H1 (cell line): ENCODE measurements at regions not wholly inside any gene's neighbourhood (a gene's known extent, or its start where the extent isn't known, plus 50 kb on each side); places are given as distances from the start of the nearest gene placed in this dataset.

ENCODE experiments used
- CTCF ChIA-PET: fragments of 300-600 bp; sonication (Branson Sonifier 250); formaldehyde crosslinking; loops from one replicate; lab custom pipeline; 2021; ENCODE audit not compliant: partially characterized antibody; lab: Charles Lee
- POLR2A ChIA-PET: fragments of 300-600 bp; sonication (Branson Sonifier 250); formaldehyde crosslinking; loops from one replicate; lab custom pipeline; 2021; ENCODE audit warnings: inconsistent platforms; ENCODE audit not compliant: partially characterized antibody; lab: Charles Lee
- DNase-seq, 2 experiments: peaks; one replicate each; pipeline versions ENCODE4 v3.0.0 to v3.0.0-alpha.2; 2010 to 2022; ENCODE audit warnings: low spot score in 2 of 2, low read depth in 1 of 2, mixed read lengths in 1 of 2
- FAIRE-seq: peaks from 2 replicates; lab custom pipeline; 2011; peaks lifted over from hg19 to GRCh38; lab: Jason Lieb, UNC
- H2AFZ ChIP-seq: 2 replicates; pipeline ENCODE4 v1.8.1; 2012; ENCODE audit warnings: low read length, inconsistent platforms
- H2AK5ac ChIP-seq: 2 replicates; pipeline ENCODE4 v1.6.1; 2013; ENCODE audit warnings: low read depth, low read length
- H2BK120ac ChIP-seq: replicated peaks from 2 replicates; pipeline ENCODE3; 2013; ENCODE audit warnings: low read depth, low read length, inconsistent platforms
- H2BK12ac ChIP-seq: 2 replicates; pipeline ENCODE4 v1.6.1; 2013; ENCODE audit warnings: low read depth, low read length
- H2BK15ac ChIP-seq: 2 replicates; pipeline ENCODE4 v1.6.1; 2013; ENCODE audit warnings: low read length
- H2BK20ac ChIP-seq: 2 replicates; pipeline ENCODE4 v1.6.1; 2013; ENCODE audit warnings: low read length
- H2BK5ac ChIP-seq: 2 replicates; pipeline ENCODE4 v1.6.1; 2013; ENCODE audit warnings: low read depth, low read length
- H3K14ac ChIP-seq: 2 replicates; pipeline ENCODE4 v1.6.1; 2013; ENCODE audit warnings: inconsistent platforms; ENCODE audit not compliant: insufficient read length
- H3K18ac ChIP-seq: 2 replicates; pipeline ENCODE4 v1.6.1; 2013; ENCODE audit warnings: low read length; ENCODE audit errors: extremely low read depth
- H3K23ac ChIP-seq: 2 replicates; pipeline ENCODE4 v1.6.1; 2013; ENCODE audit warnings: inconsistent platforms; ENCODE audit not compliant: insufficient read length
- H3K23me2 ChIP-seq: 2 replicates; pipeline ENCODE4 v1.6.1; 2013; ENCODE audit warnings: low read depth, low read length
- H3K27ac ChIP-seq: 2 replicates; pipeline ENCODE4 v1.6.1; 2011; ENCODE audit warnings: low read depth, low read length, inconsistent platforms
- H3K27me3 ChIP-seq, 4 experiments: replicated peaks in 1 of 4; 1 replicate in 1 of 4; 2 replicates in 3 of 4; pipeline versions ENCODE4 v1.6.1 to v1.8.1; 2011 to 2013; ENCODE audit warnings: low read length in 3 of 4, mild to moderate bottlenecking in 3 of 4, inconsistent platforms in 2 of 4, mixed read lengths in 2 of 4, moderate library complexity in 1 of 4; ENCODE audit not compliant: control insufficient read depth in 3 of 4, insufficient read depth in 3 of 4; ENCODE audit errors: extremely low read depth in 1 of 4
- H3K36me3 ChIP-seq, 4 experiments: 2 replicates each; pipeline versions ENCODE4 v1.6.1 to v1.8.1; 2011 to 2013; ENCODE audit warnings: mild to moderate bottlenecking in 4 of 4, low read length in 3 of 4, moderate library complexity in 2 of 4, control low read depth in 1 of 4, inconsistent platforms in 1 of 4; ENCODE audit not compliant: insufficient read depth in 4 of 4, control insufficient read depth in 2 of 4
- H3K4ac ChIP-seq: replicated peaks from 2 replicates; pipeline ENCODE3; 2013; ENCODE audit warnings: low read length, low read depth, mixed read lengths, inconsistent platforms; ENCODE audit not compliant: insufficient read length
- H3K4me1 ChIP-seq, 4 experiments: replicated peaks in 1 of 4; 1 replicate in 1 of 4; 2 replicates in 3 of 4; pipeline versions ENCODE4 v1.6.1 to v1.8.1; 2011 to 2013; ENCODE audit warnings: low read length in 3 of 4, inconsistent platforms in 2 of 4, mixed read lengths in 1 of 4; ENCODE audit not compliant: insufficient read depth in 4 of 4, control insufficient read depth in 3 of 4
- H3K4me2 ChIP-seq, 2 experiments: 2 replicates each; pipeline versions ENCODE4 v1.6.1 to v1.8.1; 2011 to 2013; ENCODE audit warnings: low read depth in 2 of 2, low read length in 2 of 2, control low read depth in 1 of 2, inconsistent platforms in 1 of 2, mild to moderate bottlenecking in 1 of 2; ENCODE audit not compliant: insufficient read depth in 1 of 2
- H3K4me3 ChIP-seq, 4 experiments: fragments of 200-600, 300-600 bp in 1 of 4; sonication (generic), shearing (Covaris generic), sonication (Bioruptor Twin) in 1 of 4; 2 replicates each; pipeline versions ENCODE4 v1.5.1 to v1.8.1; 2011 to 2016; ENCODE audit warnings: low read length in 4 of 4, low read depth in 3 of 4, control low read depth in 2 of 4, inconsistent platforms in 2 of 4, mild to moderate bottlenecking in 2 of 4, mixed read lengths in 1 of 4, moderate library complexity in 1 of 4; ENCODE audit not compliant: insufficient read depth in 2 of 4; ENCODE audit errors: extremely low read depth in 1 of 4
- H3K56ac ChIP-seq: replicated peaks from 2 replicates; pipeline ENCODE3; 2013; ENCODE audit warnings: low read depth, mild to moderate bottlenecking, mixed read lengths, low read length, inconsistent platforms; ENCODE audit not compliant: insufficient read length
- H3K79me1 ChIP-seq: 2 replicates; pipeline ENCODE4 v1.6.1; 2013; ENCODE audit warnings: low read depth, low read length, control low read depth
- H3K79me2 ChIP-seq, 2 experiments: 2 replicates each; pipeline versions ENCODE4 v1.6.1 to v1.8.1; 2012 to 2013; ENCODE audit warnings: low read length in 2 of 2, mild to moderate bottlenecking in 2 of 2, inconsistent platforms in 1 of 2; ENCODE audit not compliant: insufficient read depth in 2 of 2, control insufficient read depth in 1 of 2
- H3K9ac ChIP-seq, 4 experiments: replicated peaks in 1 of 4; 1 replicate in 1 of 4; 2 replicates in 3 of 4; pipeline versions ENCODE4 v1.6.1 to v1.8.1; 2011 to 2013; ENCODE audit warnings: low read depth in 3 of 4, low read length in 3 of 4, control low read depth in 2 of 4, mild to moderate bottlenecking in 2 of 4, moderate library complexity in 2 of 4, inconsistent platforms in 1 of 4; ENCODE audit errors: extremely low read depth in 1 of 4
- H3K9me3 ChIP-seq, 2 experiments: 2 replicates each; pipeline versions ENCODE4 v1.6.1 to v1.8.1; 2012 to 2013; ENCODE audit warnings: mild to moderate bottlenecking in 2 of 2, moderate library complexity in 2 of 2, control low read depth in 1 of 2, inconsistent platforms in 1 of 2, low read depth in 1 of 2, low read length in 1 of 2, mixed read lengths in 1 of 2; ENCODE audit not compliant: insufficient read depth in 2 of 2
- H4K20me1 ChIP-seq, 2 experiments: replicated peaks in 1 of 2; 2 replicates each; pipeline versions ENCODE3 to v1.8.1; 2011 to 2013; ENCODE audit warnings: inconsistent platforms in 2 of 2, low read length in 2 of 2, mild to moderate bottlenecking in 1 of 2; ENCODE audit not compliant: insufficient read depth in 2 of 2, control insufficient read depth in 1 of 2
- H4K5ac ChIP-seq: 2 replicates; pipeline ENCODE4 v1.6.1; 2013; ENCODE audit warnings: low read length, low read depth, mixed read lengths, inconsistent platforms; ENCODE audit not compliant: insufficient read length
- H4K8ac ChIP-seq: 2 replicates; pipeline ENCODE4 v1.8.0; 2013; ENCODE audit warnings: mild to moderate bottlenecking, moderate library complexity, low read length, inconsistent platforms; ENCODE audit not compliant: insufficient read depth; ENCODE audit errors: extremely low read depth
- H4K91ac ChIP-seq: replicated peaks from 2 replicates; pipeline ENCODE3; 2013; ENCODE audit warnings: low read length, mixed read lengths, inconsistent platforms; ENCODE audit not compliant: insufficient read length
- CTCF ChIP-seq, 3 experiments: IDR thresholded peaks; 1 replicate in 2 of 3; 2 replicates in 1 of 3; pipeline versions ENCODE4 v1.5.1 to v1.6.1; 2011; ENCODE audit warnings: low read length in 3 of 3, mild to moderate bottlenecking in 3 of 3, inconsistent platforms in 2 of 3, low read depth in 1 of 3, moderate library complexity in 1 of 3; ENCODE audit not compliant: insufficient read depth in 1 of 3; ENCODE audit errors: control extremely low read depth in 1 of 3
- FOSL1 ChIP-seq: IDR thresholded peaks from 2 replicates; pipeline ENCODE4 v1.6.1; 2011; ENCODE audit warnings: mild to moderate bottlenecking, low read depth, low read length, moderate library complexity; ENCODE audit not compliant: insufficient read depth
- HDAC2 ChIP-seq, 2 experiments: fragments of 300-600 bp in 1 of 2; sonication (generic) in 1 of 2; IDR thresholded peaks; 2 replicates each; pipeline ENCODE4 v1.6.1; 2011 to 2012; ENCODE audit warnings: low read depth in 2 of 2, low read length in 2 of 2, mild to moderate bottlenecking in 2 of 2, moderate library complexity in 2 of 2, borderline replicate concordance in 1 of 2, inconsistent platforms in 1 of 2
- JUN ChIP-seq: IDR thresholded peaks from 2 replicates; pipeline ENCODE4 v1.6.1; 2011; ENCODE audit warnings: low read depth, mild to moderate bottlenecking, improper control_type of control experiment, low read length
- KDM4A ChIP-seq: IDR thresholded peaks from one replicate; pipeline ENCODE4 v1.7.1; 2012; ENCODE audit warnings: low read depth, mild to moderate bottlenecking, moderate library complexity, low read length, inconsistent platforms; ENCODE audit not compliant: severe bottlenecking
- KDM5A ChIP-seq: fragments of 200-600 bp; IDR thresholded peaks from 2 replicates; pipeline ENCODE4 v1.7.1; 2012; ENCODE audit warnings: mild to moderate bottlenecking, low read length, inconsistent platforms, mixed read lengths
- MAX ChIP-seq: IDR thresholded peaks from 2 replicates; pipeline ENCODE4 v1.6.1; 2012; ENCODE audit warnings: inconsistent platforms
- NRF1 ChIP-seq: IDR thresholded peaks from 2 replicates; pipeline ENCODE4 v1.6.1; 2011; ENCODE audit warnings: mild to moderate bottlenecking, low read depth, low read length, improper control_type of control experiment
- RBBP5 ChIP-seq: IDR thresholded peaks from 2 replicates; pipeline ENCODE4 v1.7.1; 2012; ENCODE audit warnings: low read depth, mild to moderate bottlenecking, inconsistent platforms, low read length, moderate library complexity, borderline replicate concordance
- SRF ChIP-seq: IDR thresholded peaks from 2 replicates; pipeline ENCODE4 v1.6.1; 2011; ENCODE audit warnings: mild to moderate bottlenecking, low read depth, low read length, moderate library complexity
- TAF1 ChIP-seq: IDR thresholded peaks from 2 replicates; pipeline ENCODE4 v1.6.1; 2011; ENCODE audit warnings: mild to moderate bottlenecking, low read depth, low read length
- TBP ChIP-seq: IDR thresholded peaks from 2 replicates; pipeline ENCODE4 v1.6.1; 2011; ENCODE audit warnings: low read depth, low read length, improper control_type of control experiment
- TCF12 ChIP-seq: IDR thresholded peaks from 2 replicates; pipeline ENCODE4 v1.6.1; 2011; ENCODE audit warnings: low read depth, mild to moderate bottlenecking, low read length
- WGBS, 2 experiments: shearing (Covaris generic) in 1 of 2; methylation state at CpG; one replicate each; pipeline versions ENCODE4 v1.1.6 to v1.1.7; 2013 to 2015; ENCODE audit warnings: low lambda C conversion rate in 2 of 2, mixed read lengths in 2 of 2, inconsistent platforms in 1 of 2, low coverage in 1 of 2, missing lambda C conversion rate in 1 of 2; ENCODE audit not compliant: insufficient replicate concordance in 2 of 2, insufficient coverage in 1 of 2, insufficient read length in 1 of 2; ENCODE audit errors: extremely low coverage in 1 of 2, missing lambda C conversion rate in 1 of 2; 5-methylcytosine and 5-hydroxymethylcytosine counted together

GRCh38 chr2:17164550-17164949 is 353.7 kb downstream of the RAD51AP2 start:
- POLR2A ChIA-PET = no interaction called here
- no peak for TF ChIP-seq SRF
- no peak for TF ChIP-seq RBBP5
- no peak for TF ChIP-seq HDAC2 (IDR thresholded peaks at IDR 0.05; ENCODE audit: borderline replicate concordance in 1 of 2, low read depth in 2 of 2, low read length in 2 of 2)
- no peak for TF ChIP-seq KDM5A
- no peak for TF ChIP-seq FOSL1
- TF ChIP-seq TBP = no peak
- no peak for TF ChIP-seq CTCF (IDR thresholded peaks at IDR 0.05; ENCODE audit: control extremely low read depth in 1 of 3, insufficient read depth in 1 of 3, low read depth in 1 of 3, low read length in 3 of 3)
- no peak for TF ChIP-seq KDM4A
- TF ChIP-seq JUN = no peak
- no peak for TF ChIP-seq MAX
- TF ChIP-seq NRF1 = no peak
- TF ChIP-seq TAF1 = no peak
- TF ChIP-seq TCF12 = no peak

More at GRCh38 chr2:17164550-17164949, 353.7 kb downstream of the RAD51AP2 start:
- H3K18ac ChIP-seq = no peak overlapping the region
- no peak overlapping the region for H3K14ac ChIP-seq
- H3K27me3 ChIP-seq = no peaks in the 10 kb centered on the region
- H4K91ac ChIP-seq = no peak overlapping the region
- H2BK20ac ChIP-seq = no peak overlapping the region
- H3K79me2 ChIP-seq = no peaks in the 10 kb centered on the region
- H2BK15ac ChIP-seq = no peak overlapping the region
- no peak overlapping the region for H3K23ac ChIP-seq
- no peaks in the 10 kb centered on the region for H3K79me1 ChIP-seq
- CTCF ChIA-PET = no interaction called here
- no peak overlapping the region for H3K4me2 ChIP-seq
- H3K4me3 ChIP-seq = no peak overlapping the region
- H3K36me3 ChIP-seq = no peaks in the 10 kb centered on the region
- no peak overlapping the region for H2BK12ac ChIP-seq
- H2AK5ac ChIP-seq = no peak overlapping the region
- no peak overlapping the region for H2AFZ ChIP-seq
- no peaks in the 10 kb centered on the region for H4K20me1 ChIP-seq
- no peak for DNase-seq
- H3K4ac ChIP-seq = no peak overlapping the region
- H3K9ac ChIP-seq = no peak overlapping the region
- no peak overlapping the region for H2BK5ac ChIP-seq
- no peaks in the 10 kb centered on the region for H3K23me2 ChIP-seq
- H3K4me1 ChIP-seq = no peaks in the 10 kb centered on the region
- no peak overlapping the region for H3K27ac ChIP-seq
- no peaks in the 10 kb centered on the region for H3K9me3 ChIP-seq
- H2BK120ac ChIP-seq = no peak overlapping the region
- no peak overlapping the region for H4K8ac ChIP-seq
- no peak overlapping the region for H3K56ac ChIP-seq
- FAIRE-seq = no peak
- no peak overlapping the region for H4K5ac ChIP-seq
- 96% methylated on average over 1 of the region's 1 CpG; no CpG with 5 or more reads in 1 of the 2 experiments for WGBS, 2 experiments
